DND-41 (cell line): ENCODE measurements at regions not wholly inside any gene's neighbourhood (a gene's known extent, or its start where the extent isn't known, plus 50 kb on each side); places are given as distances from the start of the nearest gene placed in this dataset.

Experiments used
- EZH2 ChIP-seq: IDR thresholded peaks from 3 replicates; pipeline ENCODE4 v1.6.1; 2012; ENCODE audit warnings: borderline replicate concordance, low read depth, mild to moderate bottlenecking, moderate library complexity, low read length, inconsistent platforms; ENCODE audit not compliant: severe bottlenecking
- TF ChIP-seq, protein P1 (sequence below): IDR thresholded peaks from 2 replicates; pipeline ENCODE4 v1.5.1; 2012; ENCODE audit warnings: borderline replicate concordance, low read length, moderate library complexity, mild to moderate bottlenecking; ENCODE audit not compliant: poor library complexity, severe bottlenecking; ENCODE audit errors: extremely low read depth

- TF ChIP-seq, protein P1, sequence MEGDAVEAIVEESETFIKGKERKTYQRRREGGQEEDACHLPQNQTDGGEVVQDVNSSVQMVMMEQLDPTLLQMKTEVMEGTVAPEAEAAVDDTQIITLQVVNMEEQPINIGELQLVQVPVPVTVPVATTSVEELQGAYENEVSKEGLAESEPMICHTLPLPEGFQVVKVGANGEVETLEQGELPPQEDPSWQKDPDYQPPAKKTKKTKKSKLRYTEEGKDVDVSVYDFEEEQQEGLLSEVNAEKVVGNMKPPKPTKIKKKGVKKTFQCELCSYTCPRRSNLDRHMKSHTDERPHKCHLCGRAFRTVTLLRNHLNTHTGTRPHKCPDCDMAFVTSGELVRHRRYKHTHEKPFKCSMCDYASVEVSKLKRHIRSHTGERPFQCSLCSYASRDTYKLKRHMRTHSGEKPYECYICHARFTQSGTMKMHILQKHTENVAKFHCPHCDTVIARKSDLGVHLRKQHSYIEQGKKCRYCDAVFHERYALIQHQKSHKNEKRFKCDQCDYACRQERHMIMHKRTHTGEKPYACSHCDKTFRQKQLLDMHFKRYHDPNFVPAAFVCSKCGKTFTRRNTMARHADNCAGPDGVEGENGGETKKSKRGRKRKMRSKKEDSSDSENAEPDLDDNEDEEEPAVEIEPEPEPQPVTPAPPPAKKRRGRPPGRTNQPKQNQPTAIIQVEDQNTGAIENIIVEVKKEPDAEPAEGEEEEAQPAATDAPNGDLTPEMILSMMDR = no peak
- TF ChIP-seq EZH2 = no peak
These were observed 78.7 kb upstream of the TSC22D2 start for GRCh38 chr3:150329408-150329807.
